HG02588 (cell line): ENCODE measurements at regions not wholly inside any gene's neighbourhood (a gene's known extent, or its start where the extent isn't known, plus 50 kb on each side); places are given as distances from the start of the nearest gene placed in this dataset.

ENCODE experiments used
- ATAC-seq: cut with Tn5 transposase; IDR thresholded peaks from one replicate; pipeline ENCODE4 v1.9.1; 2021; ENCODE audit warnings: mild to moderate bottlenecking, moderate library complexity; ENCODE audit not compliant: unreplicated experiment

DNA sequence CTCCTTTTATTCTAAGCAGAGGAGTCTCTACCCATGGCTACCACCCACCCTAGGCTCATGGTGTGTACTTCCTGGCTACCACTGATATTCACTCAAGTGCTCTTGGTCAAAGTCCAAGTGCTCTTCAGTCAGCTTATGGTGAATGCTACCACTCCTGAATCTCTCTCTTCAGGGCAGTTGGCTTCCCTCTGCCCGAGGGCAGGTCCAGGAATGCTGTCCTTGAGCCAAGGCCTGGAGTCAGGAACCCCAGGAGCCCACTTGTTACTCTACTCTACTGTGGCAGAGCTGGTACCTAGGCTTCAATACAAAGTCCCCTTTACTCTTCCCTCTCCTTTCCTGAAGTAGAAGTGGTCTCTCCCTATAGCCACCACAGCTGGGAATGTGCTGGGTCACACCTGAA, 226.0 kb downstream of the DIPK2A start:
- ATAC-seq: no peak

DNA sequence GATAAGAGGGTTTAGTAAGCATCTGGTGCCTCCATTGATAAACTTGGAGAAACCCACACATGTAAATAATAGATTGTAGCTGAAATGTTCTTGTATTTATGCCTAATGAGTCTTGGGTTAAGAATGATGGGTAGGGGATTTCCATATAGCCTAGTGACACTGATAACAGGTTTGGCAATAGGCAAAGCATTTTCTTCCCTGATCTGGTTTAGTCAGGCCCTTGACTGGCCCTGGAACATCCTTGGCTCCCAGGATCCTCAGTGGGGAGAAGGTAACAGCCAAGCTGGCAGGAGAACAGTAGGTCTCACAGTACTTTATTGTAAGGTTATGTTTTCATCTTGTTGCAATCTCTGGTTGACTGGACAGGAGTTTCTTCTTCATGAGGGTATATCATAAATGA, 228.4 kb downstream of the DIPK2A start:
- no peak for ATAC-seq

DNA sequence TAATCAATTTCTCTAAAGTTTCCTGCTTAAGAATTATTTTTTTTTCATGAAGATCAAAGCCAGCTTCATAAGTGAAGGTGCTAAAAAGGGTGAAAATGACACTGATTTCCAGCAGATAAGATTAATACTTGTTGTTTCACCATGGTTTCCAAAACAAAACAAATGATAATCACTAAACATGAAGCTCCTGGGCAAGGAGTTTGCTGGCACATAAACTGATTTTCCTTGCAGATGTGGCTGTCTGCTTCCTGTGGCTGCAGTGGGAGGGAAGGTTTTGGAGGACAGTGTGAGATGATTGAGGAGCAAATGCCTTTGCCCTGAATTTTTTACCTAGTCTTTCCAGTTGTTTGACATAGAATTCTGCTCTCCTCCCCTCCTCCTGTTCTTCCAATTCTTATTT, 228.8 kb downstream of the DIPK2A start:
- no peak for ATAC-seq

DNA sequence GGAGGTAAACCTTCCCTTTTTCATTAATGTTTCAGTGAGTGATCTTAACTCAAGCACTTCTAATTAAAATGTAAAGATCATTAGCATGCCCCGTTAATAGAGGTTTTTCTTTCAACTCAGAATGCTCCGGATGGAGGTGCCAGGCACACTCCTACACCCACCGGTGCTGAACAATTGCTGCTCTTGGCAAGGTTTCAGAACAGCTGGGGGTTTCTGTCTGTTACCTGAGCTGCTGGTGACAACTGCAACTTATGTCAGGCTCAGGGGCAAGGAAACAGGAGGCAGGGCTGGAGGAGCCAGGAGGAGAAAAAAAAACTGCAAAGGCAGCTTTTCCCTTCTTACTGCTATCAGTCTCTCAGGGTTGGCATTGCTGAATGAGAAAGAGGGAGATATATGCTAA, 250.1 kb downstream of the DIPK2A start:
- ATAC-seq: no peak

DNA sequence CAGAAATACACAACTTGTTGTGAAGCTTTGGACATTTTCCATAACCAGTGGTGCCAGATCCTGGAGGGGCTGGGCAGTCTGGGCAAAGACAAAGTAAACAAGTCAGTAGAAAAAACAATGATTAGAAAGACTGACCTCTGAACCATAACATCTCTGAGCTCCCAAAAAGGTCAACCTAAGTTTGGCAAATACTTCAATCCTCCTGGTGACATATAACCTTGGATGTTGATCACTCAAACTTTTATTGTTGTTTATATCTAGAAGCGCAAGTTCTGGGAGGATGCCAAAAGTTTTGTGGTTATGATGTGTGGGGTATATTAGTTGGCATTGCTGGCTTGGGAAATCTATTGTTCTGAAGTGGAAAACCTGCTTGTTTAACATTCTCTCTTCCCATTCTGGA, 257.7 kb downstream of the DIPK2A start:
- ATAC-seq: no peak

DNA sequence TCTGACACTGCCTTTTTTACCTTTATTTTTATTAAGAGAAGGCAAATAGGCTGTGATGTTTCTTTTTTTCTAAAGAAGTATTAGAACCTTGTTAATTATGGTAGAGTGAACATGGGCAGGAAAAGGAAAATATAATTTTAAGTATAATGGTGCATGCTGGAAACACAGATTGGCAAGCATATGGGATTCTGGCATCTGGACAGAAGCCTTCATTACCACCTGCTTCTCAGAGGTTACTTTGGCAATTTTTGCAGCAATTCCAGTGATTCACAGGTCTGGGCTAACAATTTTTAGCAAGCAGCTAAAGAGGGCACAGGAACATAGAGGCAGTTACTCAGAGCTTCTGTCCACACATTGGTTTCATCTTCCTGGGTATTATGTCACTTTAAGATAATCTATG, 258.3 kb downstream of the DIPK2A start:
- ATAC-seq: no peak

DNA sequence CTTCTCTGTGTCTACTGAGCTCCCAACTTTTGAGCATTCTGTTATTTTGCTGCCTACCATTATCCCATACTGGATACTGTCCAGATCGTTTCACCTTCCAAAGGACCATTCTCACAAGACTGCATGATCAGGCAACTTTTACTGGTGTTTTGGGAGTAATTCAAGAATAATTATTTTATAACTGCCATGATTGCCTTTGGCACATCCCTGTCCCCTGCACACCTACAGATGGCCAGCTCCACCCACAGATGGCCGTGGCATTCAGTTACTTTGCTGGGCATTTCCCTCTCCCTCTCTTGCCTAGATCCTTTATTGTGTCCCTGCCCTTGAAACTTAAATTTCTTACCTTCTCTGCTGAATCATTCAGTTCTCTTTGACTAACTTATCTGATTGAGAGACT, 263.9 kb downstream of the DIPK2A start:
- ATAC-seq: no peak

DNA sequence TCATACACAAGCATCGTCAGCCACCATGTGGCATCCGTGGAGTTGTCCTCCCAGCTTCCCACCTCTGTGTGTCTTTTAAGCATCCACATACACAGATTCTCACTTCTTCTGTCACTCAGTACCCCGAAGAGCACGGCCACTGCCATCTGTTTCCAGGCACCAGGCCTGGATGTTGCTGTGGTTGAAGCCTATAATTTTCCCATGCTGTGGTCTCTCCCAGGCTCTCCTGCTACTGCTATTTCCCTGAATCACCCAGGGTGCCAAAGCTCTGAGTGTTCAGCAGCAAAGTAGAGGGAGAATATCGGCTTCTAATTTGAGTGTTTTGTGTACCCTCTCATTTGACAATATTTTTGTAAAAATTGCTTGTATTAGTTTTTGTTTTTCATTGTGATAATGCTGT, 265.7 kb downstream of the DIPK2A start:
- no peak for ATAC-seq

DNA sequence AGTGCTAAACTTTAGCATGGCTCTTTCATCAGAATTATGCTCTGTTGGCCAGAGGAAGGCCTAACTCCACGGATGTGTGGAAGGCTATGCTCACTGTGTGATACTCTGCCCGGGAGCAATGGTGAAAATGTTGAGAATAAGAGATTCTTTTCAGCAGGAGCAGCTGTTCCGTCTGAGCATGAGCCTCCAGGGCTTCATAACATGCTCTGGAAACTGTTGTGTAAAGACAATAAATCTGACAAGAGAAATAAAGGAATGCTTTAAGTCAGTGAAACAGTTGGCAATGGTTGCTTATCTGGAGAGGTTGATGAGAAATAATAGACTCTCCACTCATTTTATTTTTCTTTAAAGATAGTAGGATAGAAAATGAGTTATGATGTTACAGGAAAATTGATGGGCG, 269.8 kb downstream of the DIPK2A start:
- no peak for ATAC-seq

DNA sequence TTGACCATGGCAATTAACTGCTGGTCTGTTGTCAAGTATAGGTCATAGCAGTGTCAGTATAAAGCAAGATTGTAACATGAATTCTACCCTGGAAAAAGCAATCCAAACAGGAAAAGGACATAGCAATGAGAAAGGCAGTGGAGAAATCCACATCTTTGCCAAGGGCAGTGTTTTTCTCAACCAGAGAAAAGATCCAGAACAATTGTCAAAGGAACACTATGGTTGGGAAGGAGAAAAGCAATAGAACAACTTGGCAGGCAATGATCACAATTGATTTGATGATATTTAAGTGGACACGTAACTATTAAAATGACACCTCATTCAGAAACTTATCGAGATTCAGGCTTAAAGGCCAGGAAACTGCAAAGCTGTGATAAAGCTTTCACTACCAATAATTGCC, 271.1 kb downstream of the DIPK2A start:
- ATAC-seq: no peak

DNA sequence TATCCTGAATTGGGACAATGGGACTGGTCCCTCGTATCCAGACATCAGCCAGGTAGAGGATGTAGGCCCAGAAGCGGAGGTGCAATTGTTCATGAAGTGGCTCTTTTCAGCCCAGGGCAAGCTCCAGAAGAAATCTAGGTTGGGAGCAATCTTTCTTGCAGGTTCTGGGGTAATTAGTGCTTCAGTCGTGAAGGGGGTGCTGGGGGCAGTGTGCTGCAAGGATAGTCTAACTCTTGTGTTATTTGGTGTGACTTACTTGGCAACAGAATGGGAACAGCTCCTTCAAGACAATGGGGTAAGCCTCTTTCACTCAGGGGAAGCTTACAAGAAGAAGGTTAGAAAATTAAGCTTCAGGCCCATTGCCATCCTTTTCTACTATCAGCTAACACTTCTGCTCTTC, 273.0 kb downstream of the DIPK2A start:
- no peak for ATAC-seq

DNA sequence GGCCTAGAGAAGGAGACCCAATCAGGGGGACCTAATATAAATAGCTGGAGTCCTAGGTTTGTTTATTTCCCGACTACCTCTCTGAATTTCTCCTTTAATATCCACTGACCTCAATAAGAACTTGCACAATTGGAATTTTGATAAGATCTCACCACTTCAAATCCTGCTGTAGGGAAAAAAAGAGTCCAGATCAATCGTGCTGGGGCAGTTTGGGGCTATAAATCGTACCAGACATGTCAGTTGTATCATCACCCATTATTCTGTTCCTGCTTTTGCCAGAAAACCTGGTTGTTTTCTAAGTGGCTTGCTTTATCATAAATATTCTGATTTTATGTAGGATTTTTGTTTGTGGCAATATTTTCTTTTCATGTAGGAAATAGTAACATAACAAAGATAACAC, 281.3 kb downstream of the DIPK2A start:
- ATAC-seq: no peak

DNA sequence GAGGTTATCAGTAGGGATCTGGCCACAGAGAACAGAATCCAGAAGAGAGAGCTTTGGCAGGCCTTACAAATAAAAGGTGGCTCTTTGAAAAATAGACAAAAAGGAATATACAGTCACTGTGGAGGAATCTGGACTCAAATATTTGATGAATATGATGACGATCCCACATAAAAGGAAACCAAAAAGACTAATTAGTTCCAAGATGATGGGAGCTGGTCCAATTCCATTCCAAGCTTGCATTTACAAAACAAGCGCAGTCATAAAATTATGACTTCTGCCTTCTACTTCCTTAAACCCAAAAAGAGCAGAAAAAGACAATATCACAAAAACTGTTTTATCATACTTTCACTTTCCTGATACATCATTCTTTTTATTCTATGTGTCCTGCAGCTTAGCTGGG, 285.8 kb downstream of the DIPK2A start:
- ATAC-seq: no peak

DNA sequence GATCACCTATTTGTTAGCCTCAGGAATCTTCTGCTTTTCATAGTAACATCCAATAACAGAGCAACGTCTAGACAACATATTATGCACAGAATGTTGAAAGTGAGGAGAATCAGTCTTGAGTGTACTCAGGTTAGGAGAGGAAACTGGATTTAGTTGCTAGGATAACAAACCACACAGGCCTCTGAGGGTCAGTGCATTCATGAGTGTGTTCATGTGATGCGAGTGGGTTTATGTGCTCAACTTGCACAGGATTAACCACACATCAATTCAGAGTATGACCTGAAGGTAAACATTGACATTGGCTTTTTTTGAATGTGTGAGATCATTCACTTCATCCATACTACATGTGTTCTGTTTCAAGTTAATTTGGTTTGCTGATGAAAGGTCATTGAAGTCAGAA, 287.6 kb downstream of the DIPK2A start:
- ATAC-seq: no peak

DNA sequence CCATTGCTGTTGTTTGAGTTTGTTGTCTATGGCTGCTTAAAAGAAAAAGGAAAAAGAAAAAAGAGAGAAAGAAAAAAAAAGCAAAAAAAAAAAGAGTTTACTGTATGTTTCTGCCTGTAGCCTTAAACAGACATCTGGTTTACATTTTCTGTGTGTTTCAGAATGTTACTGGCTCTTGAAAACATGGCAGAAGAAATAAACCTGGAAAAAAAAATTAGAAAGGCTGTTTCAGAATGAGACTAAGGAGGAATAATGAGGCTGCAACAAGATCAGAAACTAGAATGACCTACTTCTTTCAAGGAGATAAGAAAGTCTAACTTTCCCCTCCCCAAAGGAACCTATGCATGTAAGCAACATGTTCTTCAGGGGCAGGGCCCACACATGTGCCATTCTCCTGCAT, 292.1 kb downstream of the DIPK2A start:
- ATAC-seq: no peak

DNA sequence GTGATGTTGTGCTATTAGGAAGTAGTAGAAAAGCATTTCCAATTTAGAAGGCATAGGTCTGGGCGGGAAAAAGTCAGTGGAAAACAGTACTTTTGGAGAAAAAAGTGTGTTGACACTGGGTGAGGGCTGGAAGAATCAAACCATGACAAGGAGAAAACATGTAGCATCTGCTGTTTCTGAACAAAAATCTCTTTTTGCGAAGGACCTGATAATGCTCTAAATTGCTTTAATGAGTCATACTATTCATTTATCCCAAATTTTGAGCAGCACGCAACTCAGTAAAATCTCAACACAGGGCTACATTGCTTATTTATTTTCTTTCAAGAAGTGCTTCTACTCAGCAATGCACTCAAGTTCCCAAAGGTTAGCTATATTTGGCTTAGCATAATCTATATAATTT, 292.7 kb downstream of the DIPK2A start:
- no peak for ATAC-seq

DNA sequence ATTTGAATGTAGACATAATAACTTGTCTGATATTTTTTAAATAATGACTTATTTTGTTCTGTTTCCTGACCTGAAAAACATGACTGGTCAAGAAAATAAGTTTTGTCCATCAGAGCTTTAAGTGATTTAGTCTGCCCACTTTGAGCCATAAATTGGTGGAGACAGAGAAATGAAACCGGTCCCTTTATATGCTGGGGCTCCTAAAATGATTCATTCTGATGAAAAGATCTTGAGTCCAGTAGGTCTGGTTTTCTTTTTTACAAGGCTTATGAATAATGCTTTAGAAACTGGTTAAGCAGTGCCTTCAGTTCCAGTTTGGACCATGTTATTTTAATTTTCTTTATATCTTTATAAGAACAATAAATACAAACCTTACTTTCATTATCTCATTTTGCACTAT, 293.2 kb downstream of the DIPK2A start:
- no peak for ATAC-seq

DNA sequence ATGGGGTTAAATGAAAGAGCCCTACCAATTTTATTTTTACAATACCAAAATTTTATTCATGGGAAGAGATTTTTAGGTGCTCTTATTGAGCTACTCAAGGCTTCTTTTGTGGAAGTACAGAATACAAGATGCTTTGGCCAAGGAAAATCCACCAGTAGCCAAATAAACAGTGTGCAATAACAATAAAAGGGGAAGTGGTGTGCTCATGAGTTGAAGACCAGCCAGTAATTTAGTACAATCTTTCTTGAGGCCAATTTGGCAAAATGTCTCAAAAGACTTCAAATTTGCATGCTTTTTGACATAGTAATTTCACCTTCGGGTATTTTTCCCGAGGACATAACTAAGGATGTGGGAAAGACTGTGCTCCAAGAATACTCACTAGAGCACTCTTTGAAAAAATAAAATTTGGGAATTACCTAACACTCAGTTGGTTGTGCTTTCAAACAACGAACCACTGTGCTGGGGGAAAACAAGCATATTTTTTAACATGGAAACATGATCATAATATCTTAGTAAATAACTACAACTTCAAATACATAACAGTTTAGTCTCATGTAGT, 294.0 kb downstream of the DIPK2A start:
- no peak for ATAC-seq

DNA sequence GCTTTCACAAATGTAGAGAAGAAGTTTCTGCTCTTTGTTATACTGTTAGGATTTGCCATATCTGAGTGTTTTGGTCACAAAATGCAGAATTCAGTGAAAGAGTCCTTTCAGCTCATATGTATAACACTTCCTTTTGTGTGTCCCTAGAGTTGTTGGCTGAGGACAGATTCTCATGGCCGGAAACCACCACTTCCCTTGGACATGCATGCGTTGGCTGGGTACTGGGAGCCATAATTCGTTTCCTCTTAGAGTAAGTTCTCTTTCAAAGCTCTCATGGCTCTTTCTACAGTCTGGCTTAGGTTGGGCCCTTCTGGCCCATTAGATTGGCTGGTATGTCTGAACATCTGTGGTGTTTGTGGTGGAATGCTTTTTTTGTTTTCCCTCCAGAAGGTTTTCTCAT, 298.5 kb downstream of the DIPK2A start:
- ATAC-seq: no peak

DNA sequence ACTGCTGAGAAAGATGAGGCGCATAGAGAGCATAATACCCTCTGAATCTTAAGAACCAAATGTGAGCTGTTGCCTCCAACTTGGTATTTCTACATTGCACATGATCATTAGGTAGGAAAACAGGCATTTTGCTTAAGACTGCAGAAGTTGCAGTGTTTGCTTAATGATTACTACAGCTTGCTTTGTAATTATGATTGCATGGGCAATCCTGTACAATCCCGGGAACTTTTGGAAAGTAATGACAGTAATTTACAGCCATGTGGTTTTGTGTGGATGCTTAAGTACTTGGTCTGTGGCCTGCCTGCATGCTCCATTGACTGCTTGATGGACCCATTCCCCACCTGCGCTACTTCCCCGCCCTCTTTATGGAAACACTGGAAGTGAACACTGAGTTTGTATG, 301.1 kb downstream of the DIPK2A start:
- ATAC-seq: no peak

DNA sequence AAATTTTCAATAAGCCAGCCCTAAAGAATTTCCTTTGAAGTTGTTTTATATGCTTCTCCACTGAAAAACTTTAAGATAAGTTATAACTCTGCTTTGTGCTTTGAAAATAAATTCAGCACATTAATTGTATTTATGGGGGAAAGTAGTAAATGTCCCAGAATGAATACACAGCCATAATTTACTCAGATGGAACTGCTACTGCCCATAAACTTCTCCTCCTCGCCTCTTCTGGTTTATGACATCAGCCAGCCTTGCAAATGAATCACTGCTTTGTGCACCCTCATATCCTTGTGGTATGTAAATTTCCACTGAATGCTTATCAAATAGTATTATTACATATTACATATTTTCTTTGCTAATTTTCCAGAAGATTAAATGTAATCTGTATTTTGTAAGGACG, 302.0 kb downstream of the DIPK2A start:
- no peak for ATAC-seq

DNA sequence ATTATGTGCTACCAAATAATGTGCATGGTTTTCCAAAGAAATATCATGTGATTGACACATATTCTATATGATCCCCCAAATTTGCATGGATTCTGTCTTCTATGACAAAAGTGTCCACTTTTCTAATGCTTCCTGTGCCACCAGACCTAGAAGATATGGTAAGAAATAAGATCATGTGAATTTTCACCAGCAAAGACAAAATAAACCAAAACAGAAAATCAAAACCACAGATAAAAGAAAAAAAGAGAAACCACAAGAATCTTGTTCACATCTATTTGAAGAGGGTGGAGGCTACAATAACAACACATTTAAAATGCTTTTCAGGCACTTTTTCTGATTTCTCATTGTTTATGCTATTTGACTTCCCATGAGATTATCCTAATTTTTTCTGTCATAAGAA, 303.4 kb downstream of the DIPK2A start:
- ATAC-seq: no peak

DNA sequence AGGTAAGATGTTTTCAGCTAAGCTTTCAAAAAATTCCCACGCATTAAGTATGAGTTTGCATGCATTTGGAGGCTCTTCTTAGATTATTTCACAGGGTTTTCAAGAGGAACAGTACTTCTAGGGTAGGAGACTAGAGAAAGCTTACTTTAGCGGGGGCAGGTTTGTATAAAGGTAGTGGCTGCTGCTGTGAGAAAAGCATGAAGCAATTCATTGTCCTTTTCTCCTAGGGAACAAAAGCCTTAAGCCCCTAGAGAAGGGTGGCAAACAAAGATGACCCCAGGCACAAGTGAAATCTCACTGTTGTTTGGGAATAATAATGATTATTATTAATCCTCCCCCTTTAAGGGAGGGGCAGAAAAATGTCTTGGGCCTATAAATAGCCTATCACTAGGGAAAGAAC, 310.7 kb downstream of the DIPK2A start:
- no peak for ATAC-seq
